IMR-90 (cell line): ENCODE measurements at regions not wholly inside any gene's neighbourhood (a gene's known extent, or its start where the extent isn't known, plus 50 kb on each side); places are given as distances from the start of the nearest gene placed in this dataset.

Source experiments
- ATAC-seq: fragments of 200-7000 bp; cut with Tn5 transposase; 2 replicates; pipeline ENCODE4 v1.9.1; 2020; ENCODE audit warnings: low read depth, mild to moderate bottlenecking, moderate library complexity
- BruUV-seq: library from RNA; stranded (reverse); fragments of 400-500 nt; replicated peaks from 2 replicates; lab custom pipeline; 2021; lab: Mats Ljungman, UMichigan
- CTCF ChIA-PET: fragments of 300-600 bp; formaldehyde crosslinking; extraction: SDS; loops from one replicate; lab custom pipeline; 2021; ENCODE audit warnings: antibody characterized with exemption; lab: Yijun Ruan, JAX
- POLR2A ChIA-PET: fragments of 300-600 bp; sonication (Branson Sonifier 250); formaldehyde crosslinking; loops from one replicate; lab custom pipeline; 2022; ENCODE audit warnings: antibody characterized with exemption; ENCODE audit not compliant: unreplicated experiment; lab: Charles Lee
- DNase-seq: peaks from one replicate; pipeline ENCODE4 v3.0.0; 2013
- H2AFZ ChIP-seq: replicated peaks from 2 replicates; pipeline ENCODE3; 2013; ENCODE audit warnings: low read length, mild to moderate bottlenecking; ENCODE audit not compliant: poor library complexity
- H2AK5ac ChIP-seq: 2 replicates; pipeline ENCODE4 v1.6.1; 2013; ENCODE audit warnings: low read depth, low read length, inconsistent platforms
- H2AK9ac ChIP-seq: replicated peaks from 2 replicates; pipeline ENCODE3; 2013; ENCODE audit warnings: mild to moderate bottlenecking, low read depth, low read length, moderate library complexity; ENCODE audit not compliant: poor library complexity
- H2BK120ac ChIP-seq: 2 replicates; pipeline ENCODE4 v1.6.1; 2013; ENCODE audit warnings: low read depth, low read length, inconsistent platforms
- H2BK15ac ChIP-seq: 3 replicates; pipeline ENCODE4 v1.6.1; 2013; ENCODE audit warnings: low read depth, low read length, inconsistent platforms
- H2BK20ac ChIP-seq: 2 replicates; pipeline ENCODE4 v1.6.1; 2013; ENCODE audit warnings: low read depth, mild to moderate bottlenecking, inconsistent platforms, low read length, moderate library complexity
- H2BK5ac ChIP-seq: 2 replicates; pipeline ENCODE4 v1.6.1; 2013; ENCODE audit warnings: mild to moderate bottlenecking, low read depth, low read length, inconsistent platforms; ENCODE audit not compliant: poor library complexity, severe bottlenecking
- H3K14ac ChIP-seq: replicated peaks from 2 replicates; pipeline ENCODE4 v1.6.1; 2013; ENCODE audit warnings: low read depth, low read length, inconsistent platforms
- H3K18ac ChIP-seq: 2 replicates; pipeline ENCODE4 v1.6.1; 2013; ENCODE audit warnings: low read depth, low read length, control low read depth
- H3K23ac ChIP-seq: 2 replicates; pipeline ENCODE4 v1.6.1; 2013; ENCODE audit warnings: low read depth, low read length, inconsistent platforms
- H3K27ac ChIP-seq: 2 replicates; pipeline ENCODE4 v1.5.1; 2013; ENCODE audit warnings: mild to moderate bottlenecking, control low read depth, low read length; ENCODE audit not compliant: insufficient read depth
- H3K27me3 ChIP-seq: 2 replicates; pipeline ENCODE4 v1.6.1; 2013; ENCODE audit warnings: low read length; ENCODE audit not compliant: control insufficient read depth, insufficient read depth
- H3K36me3 ChIP-seq: 2 replicates; pipeline ENCODE4 v1.6.1; 2013; ENCODE audit warnings: low read length, mixed read lengths; ENCODE audit not compliant: control insufficient read depth, insufficient read depth
- H3K4ac ChIP-seq: 2 replicates; pipeline ENCODE4 v1.6.1; 2013; ENCODE audit warnings: low read depth, low read length, inconsistent platforms
- H3K4me1 ChIP-seq: 2 replicates; pipeline ENCODE4 v1.6.1; 2013; ENCODE audit warnings: low read length, mixed read lengths; ENCODE audit not compliant: control insufficient read depth, insufficient read depth
- H3K4me2 ChIP-seq: 2 replicates; pipeline ENCODE4 v1.6.1; 2013; ENCODE audit warnings: low read depth, mild to moderate bottlenecking, control low read depth, low read length, moderate library complexity
- H3K4me3 ChIP-seq: 2 replicates; pipeline ENCODE4 v1.5.1; 2013; ENCODE audit warnings: low read depth, mild to moderate bottlenecking, control low read depth, low read length, moderate library complexity; ENCODE audit not compliant: insufficient read depth
- H3K56ac ChIP-seq: 2 replicates; pipeline ENCODE4 v1.6.1; 2013; ENCODE audit warnings: low read length, inconsistent platforms; ENCODE audit not compliant: insufficient read depth; ENCODE audit errors: extremely low read depth
- H3K79me1 ChIP-seq, 2 experiments: 2 replicates each; pipeline ENCODE4 v1.6.1; 2013; ENCODE audit warnings: low read length in 2 of 2, inconsistent platforms in 1 of 2, low read depth in 1 of 2
- H3K9ac ChIP-seq: 2 replicates; pipeline ENCODE4 v1.6.1; 2013; ENCODE audit warnings: low read depth, low read length, control low read depth
- H3K9me1 ChIP-seq: 2 replicates; pipeline ENCODE4 v1.6.1; 2013; ENCODE audit warnings: low read length, inconsistent platforms; ENCODE audit not compliant: insufficient read depth
- H3K9me3 ChIP-seq: 2 replicates; pipeline ENCODE4 v1.6.1; 2013; ENCODE audit warnings: low read length; ENCODE audit not compliant: control insufficient read depth, insufficient read depth
- H4K20me1 ChIP-seq: 2 replicates; pipeline ENCODE4 v1.6.1; 2013; ENCODE audit warnings: low read length, inconsistent platforms; ENCODE audit not compliant: insufficient read depth
- H4K5ac ChIP-seq: 2 replicates; pipeline ENCODE4 v1.6.1; 2013; ENCODE audit warnings: mild to moderate bottlenecking, low read depth, low read length, control low read depth
- H4K8ac ChIP-seq, 2 experiments: 2 replicates each; pipeline ENCODE4 v1.6.1; 2013; ENCODE audit warnings: low read depth in 2 of 2, low read length in 2 of 2, control low read depth in 1 of 2, inconsistent platforms in 1 of 2
- H4K91ac ChIP-seq: 2 replicates; pipeline ENCODE4 v1.6.1; 2013; ENCODE audit warnings: low read depth, low read length, inconsistent platforms; ENCODE audit not compliant: insufficient read depth
- FOS ChIP-seq: fragments of 150-350 bp; IDR thresholded peaks from 2 replicates; pipeline ENCODE4 v1.6.1; 2016; ENCODE audit warnings: low read depth, low read length
- MAFK ChIP-seq: IDR thresholded peaks from 2 replicates; pipeline ENCODE4 v1.6.1; 2012; ENCODE audit warnings: low read depth, low read length, improper control_type of control experiment
- MAZ ChIP-seq: IDR thresholded peaks from 2 replicates; pipeline ENCODE4 v1.6.1; 2012; ENCODE audit warnings: low read depth, mild to moderate bottlenecking, low read length, improper control_type of control experiment, moderate library complexity, borderline replicate concordance
- MXI1 ChIP-seq: IDR thresholded peaks from 2 replicates; pipeline ENCODE4 v1.6.1; 2012; ENCODE audit warnings: low read depth, mild to moderate bottlenecking, low read length, moderate library complexity, borderline replicate concordance
- RCOR1 ChIP-seq: IDR thresholded peaks from 2 replicates; pipeline ENCODE4 v1.6.1; 2012; ENCODE audit warnings: mild to moderate bottlenecking, low read length, improper control_type of control experiment; ENCODE audit not compliant: insufficient replicate concordance
- SMC3 ChIP-seq: fragments of 150-350 bp; IDR thresholded peaks from 2 replicates; pipeline ENCODE4 v1.6.1; 2016; ENCODE audit warnings: low read depth, mild to moderate bottlenecking, antibody characterized with exemption, low read length, moderate library complexity
- WGBS, 2 experiments: methylation state at CpG; one replicate each; pipeline versions ENCODE4 v1.1.5 to v1.1.7; 2013; ENCODE audit warnings: missing lambda C conversion rate in 2 of 2; ENCODE audit not compliant: insufficient read length in 1 of 2; ENCODE audit errors: extremely low coverage in 2 of 2; 5-methylcytosine and 5-hydroxymethylcytosine counted together
- dilution Hi-C: fragments of 300-500 bp; cut with HindIII; formaldehyde crosslinking; loops from one replicate; pipeline ENCODE4 v1.14.3; 2018; ENCODE audit warnings: low sequenced_read_pairs; ENCODE audit not compliant: unreplicated experiment
- in situ Hi-C: fragments of 300-500 bp; cut with MboI; formaldehyde crosslinking; loops from 3 replicates; pipeline ENCODE4 v1.14.3; 2019; ENCODE audit warnings: low sequenced_read_pairs, inconsistent platforms, mixed read lengths
- intact Hi-C: fragments of 100-400 bp; cut with micrococcal nuclease; formaldehyde crosslinking; loops from 2 replicates; pipeline ENCODE4 v1.10.0; 2022
- TF ChIP-seq, protein P1 (sequence below): fragments of 150-350 bp; IDR thresholded peaks from 2 replicates; pipeline ENCODE4 v1.6.1; 2016; ENCODE audit warnings: low read depth, mild to moderate bottlenecking, low read length, moderate library complexity, borderline replicate concordance
- TF ChIP-seq, protein P2 (sequence below): fragments of 150-350 bp; IDR thresholded peaks from 2 replicates; pipeline ENCODE4 v1.6.1; 2017; ENCODE audit warnings: mild to moderate bottlenecking, antibody characterized with exemption, low read length, low read depth

DNA sequence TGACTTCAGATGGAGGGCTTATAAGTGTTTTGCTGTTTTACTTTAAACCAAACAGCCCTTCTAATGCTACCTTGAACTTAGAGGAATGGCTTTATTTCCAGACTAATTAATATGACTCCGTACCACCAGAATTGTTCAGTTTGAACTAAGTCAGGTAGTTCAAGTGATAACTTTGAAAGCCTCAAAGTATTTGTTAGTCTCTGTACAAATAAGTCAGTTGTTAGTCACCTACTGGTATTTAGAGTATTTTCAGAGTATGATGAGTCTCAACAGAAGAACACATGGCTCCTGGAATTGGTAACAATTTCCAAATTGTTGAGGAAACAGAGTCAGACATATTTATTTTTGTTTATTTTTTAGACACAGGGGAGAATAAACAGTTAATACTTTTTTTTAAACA lies 381.8 kb upstream of the NRXN1 start:
- POLR2A ChIA-PET, result no interaction called here
- no peak overlapping the region for H2BK15ac ChIP-seq
- no peaks in the 10 kb centered on the region for H3K27me3 ChIP-seq
- no TSS peak for BruUV-seq
- H3K9me1 ChIP-seq, result no peaks in the 10 kb centered on the region
- no peaks in the 10 kb centered on the region for H3K36me3 ChIP-seq
- no peak overlapping the region for H3K4ac ChIP-seq
- CTCF ChIA-PET, result no interaction called here
- ATAC-seq, result peak; percentile 76
- no peak overlapping the region for H3K4me3 ChIP-seq
- H3K4me1 ChIP-seq, result peaks cover 4% of the 10 kb centered on the region
- H3K23ac ChIP-seq, result no peak overlapping the region
- H3K18ac ChIP-seq, result peak overlapping the region; percentile 83; the same call in 1 of the 2 replicates
- H3K9me3 ChIP-seq, result no peaks in the 10 kb centered on the region
- no peak overlapping the region for H2AFZ ChIP-seq
- TF ChIP-seq FOS, result no peak
- TF ChIP-seq, protein P1, sequence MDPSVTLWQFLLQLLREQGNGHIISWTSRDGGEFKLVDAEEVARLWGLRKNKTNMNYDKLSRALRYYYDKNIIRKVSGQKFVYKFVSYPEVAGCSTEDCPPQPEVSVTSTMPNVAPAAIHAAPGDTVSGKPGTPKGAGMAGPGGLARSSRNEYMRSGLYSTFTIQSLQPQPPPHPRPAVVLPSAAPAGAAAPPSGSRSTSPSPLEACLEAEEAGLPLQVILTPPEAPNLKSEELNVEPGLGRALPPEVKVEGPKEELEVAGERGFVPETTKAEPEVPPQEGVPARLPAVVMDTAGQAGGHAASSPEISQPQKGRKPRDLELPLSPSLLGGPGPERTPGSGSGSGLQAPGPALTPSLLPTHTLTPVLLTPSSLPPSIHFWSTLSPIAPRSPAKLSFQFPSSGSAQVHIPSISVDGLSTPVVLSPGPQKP, result no peak
- TF ChIP-seq MXI1, result no peak
- no peak for TF ChIP-seq MAFK
- TF ChIP-seq MAZ, result no peak
- no peak for TF ChIP-seq RCOR1
- no peak for TF ChIP-seq SMC3
- TF ChIP-seq, protein P2, sequence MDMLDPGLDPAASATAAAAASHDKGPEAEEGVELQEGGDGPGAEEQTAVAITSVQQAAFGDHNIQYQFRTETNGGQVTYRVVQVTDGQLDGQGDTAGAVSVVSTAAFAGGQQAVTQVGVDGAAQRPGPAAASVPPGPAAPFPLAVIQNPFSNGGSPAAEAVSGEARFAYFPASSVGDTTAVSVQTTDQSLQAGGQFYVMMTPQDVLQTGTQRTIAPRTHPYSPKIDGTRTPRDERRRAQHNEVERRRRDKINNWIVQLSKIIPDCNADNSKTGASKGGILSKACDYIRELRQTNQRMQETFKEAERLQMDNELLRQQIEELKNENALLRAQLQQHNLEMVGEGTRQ, result no peak
- no peak overlapping the region for H4K91ac ChIP-seq
- DNase-seq, result peak; percentile 51
- H4K8ac ChIP-seq, result 0 out of 4 replicates have a peak overlapping the region, but pooled peaks of 1 of the 2 experiments have one; percentile 1
- peak overlapping the region; percentile 85; the same call in 1 of the 2 replicates for H4K5ac ChIP-seq
- H2BK120ac ChIP-seq, result peak overlapping the region; percentile 21; the same call in 1 of the 2 replicates
- no peak overlapping the region for H3K14ac ChIP-seq
- H3K9ac ChIP-seq, result no peak overlapping the region
- peak overlapping the region; percentile 90 for H2BK5ac ChIP-seq
- H3K56ac ChIP-seq, result peak overlapping the region; percentile 13; the same call in 1 of the 2 replicates
- no peak overlapping the region for H3K27ac ChIP-seq
- WGBS, 2 experiments, result no CpG with 5 or more reads among the region's 1 CpG
- H3K4me2 ChIP-seq, result peak overlapping the region; percentile 74; the same call in 1 of the 2 replicates
- H2AK5ac ChIP-seq, result no peak overlapping the region
- intact Hi-C loops (no loop called here), dilution Hi-C loops (no loop called here), in situ Hi-C loops (no loop called here)
- H4K20me1 ChIP-seq, result no peaks in the 10 kb centered on the region
- H3K79me1 ChIP-seq, result no peaks in the 10 kb centered on the region
- H2BK20ac ChIP-seq, result no peak overlapping the region; the same call in 1 of the 2 replicates
- no peak overlapping the region for H2AK9ac ChIP-seq
